NCI-H1417 treated with DMSO at 0.1 percent for 48 hours (cell line): ENCODE measurements at regions not wholly inside any gene's neighbourhood (a gene's known extent, or its start where the extent isn't known, plus 50 kb on each side); places are given as distances from the start of the nearest gene placed in this dataset.
"Not testable (repeated sequence)": the region's sequence is repeated elsewhere in the genome, so short reads cannot be mapped to it uniquely, and the experiment has no call there.

Experiments
- DNase-seq: peaks from one replicate; lab custom pipeline; 2025; lab: John Stamatoyannopoulos, UW

- no peak for DNase-seq
Measured at GRCh38 chr9:113705306-113705927, 170.7 kb upstream of the ZNF618 start.

- DNase-seq, result no peak
Measured at GRCh38 chr9:113705928-113706519, 170.1 kb upstream of the ZNF618 start.

GRCh38 chr9:113707953-113708695, 168.0 kb upstream of the ZNF618 start:
- DNase-seq, result no peak

GRCh38 chr9:113708821-113709713, 167.0 kb upstream of the ZNF618 start:
- no peak for DNase-seq

GRCh38 chr9:113709721-113710120, 166.4 kb upstream of the ZNF618 start:
- no peak for DNase-seq

GRCh38 chr9:113711251-113711650, 164.9 kb upstream of the ZNF618 start:
- no peak for DNase-seq

- no peak for DNase-seq
Measured at GRCh38 chr9:113712053-113712452, 164.1 kb upstream of the ZNF618 start.

- no peak for DNase-seq
Measured at GRCh38 chr9:113715086-113715485, 161.0 kb upstream of the ZNF618 start.

GRCh38 chr9:113719919-113720318, 156.2 kb upstream of the ZNF618 start:
- no peak for DNase-seq

- no peak for DNase-seq
Measured at GRCh38 chr9:113720495-113720894, 155.6 kb upstream of the ZNF618 start.

- DNase-seq, result no peak
Measured at GRCh38 chr9:113721856-113722255, 154.3 kb upstream of the ZNF618 start.

GRCh38 chr9:113724202-113724601, 151.9 kb upstream of the ZNF618 start:
- no peak for DNase-seq

- DNase-seq, result no peak
Measured at GRCh38 chr9:113728989-113729388, 147.1 kb upstream of the ZNF618 start.

GRCh38 chr9:113734826-113735225, 141.3 kb upstream of the ZNF618 start:
- no peak for DNase-seq

- no peak for DNase-seq
Measured at GRCh38 chr9:113737517-113738271, 138.4 kb upstream of the ZNF618 start.

- DNase-seq, result no peak
Measured at GRCh38 chr9:113738496-113738892, 137.6 kb upstream of the ZNF618 start.

GRCh38 chr9:113738893-113739604, 137.1 kb upstream of the ZNF618 start:
- DNase-seq, result no peak

GRCh38 chr9:113739605-113740507, 136.3 kb upstream of the ZNF618 start:
- not testable (repeated sequence) for DNase-seq
